GM18508 (cell line): ENCODE measurements at regions not wholly inside any gene's neighbourhood (a gene's known extent, or its start where the extent isn't known, plus 50 kb on each side); places are given as distances from the start of the nearest gene placed in this dataset.

Experiments used
- ATAC-seq: cut with Tn5 transposase; IDR thresholded peaks from one replicate; pipeline ENCODE4 v1.9.1; 2021; ENCODE audit warnings: moderate number of reproducible peaks; ENCODE audit not compliant: insufficient read depth, unreplicated experiment

GRCh38 chr6:101199441-101199840 lies 194.1 kb upstream of the GRIK2 start:
- ATAC-seq: no peak

GRCh38 chr6:101202867-101203374 lies 190.6 kb upstream of the GRIK2 start:
- no peak for ATAC-seq

GRCh38 chr6:101203664-101204063 lies 189.8 kb upstream of the GRIK2 start:
- no peak for ATAC-seq

- no peak for ATAC-seq
Measured at GRCh38 chr6:101208152-101208551, 185.4 kb upstream of the GRIK2 start.

- no peak for ATAC-seq
Measured at GRCh38 chr6:101212640-101213039, 180.9 kb upstream of the GRIK2 start.

GRCh38 chr6:101222007-101222406 lies 171.5 kb upstream of the GRIK2 start:
- no peak for ATAC-seq

GRCh38 chr6:101224751-101225150 lies 168.8 kb upstream of the GRIK2 start:
- ATAC-seq: no peak

GRCh38 chr6:101226677-101227135 lies 166.8 kb upstream of the GRIK2 start:
- no peak for ATAC-seq

- no peak for ATAC-seq
Measured at GRCh38 chr6:101230866-101231265, 162.6 kb upstream of the GRIK2 start.

GRCh38 chr6:101231606-101232235 lies 161.8 kb upstream of the GRIK2 start:
- no peak for ATAC-seq

- no peak for ATAC-seq
Measured at GRCh38 chr6:101232961-101233360, 160.5 kb upstream of the GRIK2 start.

GRCh38 chr6:101236709-101237108 lies 156.8 kb upstream of the GRIK2 start:
- no peak for ATAC-seq

GRCh38 chr6:101241442-101241841 lies 152.1 kb upstream of the GRIK2 start:
- ATAC-seq: no peak

- ATAC-seq: no peak
Measured at GRCh38 chr6:101249470-101249869, 144.0 kb upstream of the GRIK2 start.

GRCh38 chr6:101257163-101257562 lies 136.3 kb upstream of the GRIK2 start:
- ATAC-seq: no peak

- no peak for ATAC-seq
Measured at GRCh38 chr6:101259505-101259904, 134.0 kb upstream of the GRIK2 start.

- no peak for ATAC-seq
Measured at GRCh38 chr6:101263596-101263995, 129.9 kb upstream of the GRIK2 start.

- ATAC-seq: no peak
Measured at GRCh38 chr6:101266063-101266462, 127.4 kb upstream of the GRIK2 start.

GRCh38 chr6:101268541-101268940 lies 125.0 kb upstream of the GRIK2 start:
- ATAC-seq: no peak

GRCh38 chr6:101275251-101275650 lies 118.3 kb upstream of the GRIK2 start:
- no peak for ATAC-seq

GRCh38 chr6:101276066-101276465 lies 117.4 kb upstream of the GRIK2 start:
- no peak for ATAC-seq

GRCh38 chr6:101279410-101279809 lies 114.1 kb upstream of the GRIK2 start:
- no peak for ATAC-seq
